GM13977 (cell line): ENCODE measurements at regions not wholly inside any gene's neighbourhood (a gene's known extent, or its start where the extent isn't known, plus 50 kb on each side); places are given as distances from the start of the nearest gene placed in this dataset.
"Not testable (repeated sequence)": the region's sequence is repeated elsewhere in the genome, so short reads cannot be mapped to it uniquely, and the experiment has no call there.

Experiments used
- DNase-seq: peaks from one replicate; pipeline ENCODE4 v3.0.0; 2012; ENCODE audit warnings: low spot score
- in situ Hi-C: fragments of 300-500 bp; cut with MboI; formaldehyde crosslinking; loops from one replicate; pipeline ENCODE4 v1.12.0; 2022; ENCODE audit warnings: low sequenced_read_pairs, low pct_unique_long_range_greater_than_20kb, mixed read lengths, inconsistent platforms; ENCODE audit not compliant: unreplicated experiment

DNA sequence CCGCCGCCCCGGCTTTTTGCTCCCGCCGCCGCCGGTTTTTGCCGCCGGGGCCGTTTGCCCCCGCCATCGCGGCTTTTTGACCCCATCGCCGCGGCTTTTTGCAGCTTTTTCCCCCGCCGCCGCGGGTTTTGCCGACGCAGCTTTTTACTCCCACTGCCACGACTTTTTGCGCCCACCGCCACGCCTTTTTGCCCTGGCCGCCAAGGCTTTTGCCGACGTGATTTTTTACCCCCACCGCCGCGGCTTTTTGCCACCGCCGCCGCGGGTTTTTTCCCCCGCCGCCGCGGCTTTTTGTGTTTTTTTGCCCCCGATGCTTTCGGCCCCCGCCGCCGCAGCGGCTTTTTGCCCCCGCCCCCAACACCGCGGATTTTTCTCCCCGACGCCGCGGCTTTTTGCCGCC is 5001.9 kb upstream of the OR11H1 start:
- in situ Hi-C loops, DNase-seq: not testable (repeated sequence)

DNA sequence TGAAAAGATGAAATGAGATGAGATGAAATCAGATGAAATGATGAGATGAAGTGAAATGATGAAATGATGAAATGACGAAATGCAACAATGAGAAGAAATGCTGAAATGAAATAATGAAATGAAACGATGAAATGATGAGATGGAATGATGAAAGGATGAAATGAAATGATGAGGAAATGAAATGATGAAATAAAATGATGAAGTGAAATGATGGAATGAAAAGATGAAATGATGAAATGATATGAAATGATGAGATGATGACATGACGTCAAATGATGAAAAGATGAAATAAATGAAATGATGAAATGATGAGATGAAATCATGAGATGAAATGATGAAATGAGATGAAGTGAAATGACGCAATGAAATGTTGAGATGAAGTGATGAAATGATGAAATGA is 4996.9 kb upstream of the OR11H1 start:
- DNase-seq, in situ Hi-C loops: not testable (repeated sequence)

DNA sequence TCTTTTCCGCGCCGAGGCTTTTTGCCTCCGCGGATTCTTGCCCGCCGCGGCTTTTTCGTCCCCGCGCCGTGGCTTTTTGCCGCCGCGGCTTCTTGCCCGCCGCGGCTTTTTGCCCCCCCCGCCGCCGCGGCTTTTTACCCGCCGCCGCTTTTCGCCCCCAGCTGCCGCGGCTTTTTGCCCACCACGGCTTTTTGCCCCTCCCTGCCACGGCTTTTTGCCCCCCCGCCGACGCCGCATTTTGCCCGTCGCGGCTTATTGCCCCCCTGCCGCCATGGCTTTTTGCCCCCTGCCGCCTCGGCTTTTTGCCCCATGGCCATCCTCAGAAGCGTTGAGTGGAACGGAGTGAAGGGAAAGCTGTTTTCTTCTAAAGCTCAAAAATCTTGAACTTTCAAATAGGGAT is 4955.5 kb upstream of the OR11H1 start:
- in situ Hi-C loops, result not testable (repeated sequence)

DNA sequence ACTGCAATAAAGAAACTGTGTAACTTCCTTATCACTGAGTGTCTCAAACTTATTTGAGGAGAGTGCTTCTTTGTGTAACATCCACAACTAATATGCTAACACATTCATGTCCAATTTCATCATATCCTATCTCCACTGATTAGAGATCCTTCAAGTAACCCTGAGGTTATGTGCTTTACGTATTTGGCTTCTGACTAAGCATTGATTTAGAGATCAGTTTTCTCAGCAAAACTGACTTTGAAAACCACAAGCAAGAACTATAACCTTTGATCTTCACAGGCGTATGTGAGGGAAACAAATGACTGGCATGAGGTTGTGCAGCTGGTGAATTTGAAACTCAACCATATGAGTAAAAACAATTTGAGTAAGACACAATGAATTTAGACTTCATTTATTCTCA is 4926.9 kb upstream of the OR11H1 start:
- DNase-seq, result not testable (repeated sequence)

More for the DNA sequence above, 4955.5 kb upstream of the OR11H1 start:
- not testable (repeated sequence) for DNase-seq

DNA sequence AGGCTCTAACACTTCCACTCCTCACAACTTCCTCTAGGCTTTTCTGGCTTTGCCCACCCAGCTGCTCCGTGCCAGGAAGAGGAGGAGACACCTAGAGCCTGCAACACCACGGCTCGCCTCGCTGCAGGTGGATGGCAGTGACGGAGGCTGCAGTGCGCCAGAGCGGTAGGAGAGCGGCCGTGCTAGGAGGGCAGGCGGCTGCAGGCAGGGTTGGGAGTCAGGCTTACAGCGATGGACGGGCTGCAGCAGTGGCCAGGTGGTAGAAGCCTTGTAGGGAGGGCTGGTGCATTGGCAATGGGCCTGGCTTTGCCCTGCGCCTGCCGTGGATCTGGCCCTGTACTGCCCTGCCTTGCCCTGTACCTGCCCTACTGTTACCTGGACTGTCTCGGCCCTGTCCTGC is 4896.0 kb upstream of the OR11H1 start:
- in situ Hi-C loops, DNase-seq: not testable (repeated sequence)

More for the DNA sequence above, 4926.9 kb upstream of the OR11H1 start:
- in situ Hi-C loops, result not testable (repeated sequence)

DNA sequence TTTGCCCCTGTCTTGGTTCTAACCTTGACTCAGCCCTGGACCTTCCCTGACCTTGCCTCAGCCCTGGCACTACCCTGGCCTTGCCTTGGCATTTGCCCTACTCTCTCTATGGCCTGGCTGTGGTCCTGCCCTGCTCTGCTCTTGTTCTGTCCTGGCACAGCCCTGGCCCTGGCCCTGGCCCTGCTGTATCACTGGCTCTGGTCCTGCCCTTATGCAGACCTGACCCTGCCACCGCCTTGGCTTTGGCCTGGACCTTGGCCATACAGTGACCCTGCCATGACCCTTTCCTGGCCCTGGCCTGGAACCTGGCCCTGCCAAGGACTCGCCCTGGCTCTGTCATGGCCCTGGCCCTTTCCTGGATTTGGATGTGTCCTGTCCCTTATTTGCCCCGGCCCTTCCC is 4892.7 kb upstream of the OR11H1 start:
- in situ Hi-C loops, DNase-seq: not testable (repeated sequence)

DNA sequence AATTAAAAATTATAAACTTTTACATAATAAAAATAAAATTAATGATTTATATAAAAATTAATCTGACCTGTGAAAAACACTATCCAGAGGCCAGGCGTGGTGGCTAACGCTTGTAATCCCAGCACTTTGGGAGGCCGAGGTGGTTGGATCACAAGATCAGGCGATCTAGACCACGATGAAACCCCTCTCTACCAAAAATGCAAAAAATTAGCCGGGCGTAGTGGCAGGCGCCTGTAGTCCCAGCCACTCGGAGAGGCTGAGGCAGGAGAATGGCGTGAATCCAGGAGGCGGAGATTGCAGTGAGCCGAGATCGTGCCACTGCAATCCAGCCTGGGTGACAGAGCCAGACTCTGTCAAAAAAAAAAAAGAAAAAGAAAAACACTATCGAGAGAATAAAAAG is 4865.2 kb upstream of the OR11H1 start:
- in situ Hi-C loops, DNase-seq: not testable (repeated sequence)

DNA sequence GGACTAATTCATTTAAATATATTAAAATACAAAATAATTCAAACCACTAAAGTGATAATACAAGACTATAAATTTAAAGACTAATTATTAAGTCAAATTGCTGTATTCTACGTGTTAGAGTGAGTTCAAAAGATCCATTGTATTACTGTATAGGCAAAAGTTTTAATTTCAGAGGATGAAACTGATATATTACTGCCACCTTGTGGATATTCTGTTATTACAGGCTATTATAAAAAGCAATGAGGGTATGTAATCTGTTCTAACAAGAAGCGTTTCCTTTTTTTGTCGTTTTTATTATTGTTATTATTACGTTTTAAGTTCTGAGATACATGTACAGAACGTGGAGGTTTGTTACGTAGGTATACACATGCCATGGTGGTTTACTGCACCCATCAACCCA is 4854.9 kb upstream of the OR11H1 start:
- DNase-seq, in situ Hi-C loops: not testable (repeated sequence)

DNA sequence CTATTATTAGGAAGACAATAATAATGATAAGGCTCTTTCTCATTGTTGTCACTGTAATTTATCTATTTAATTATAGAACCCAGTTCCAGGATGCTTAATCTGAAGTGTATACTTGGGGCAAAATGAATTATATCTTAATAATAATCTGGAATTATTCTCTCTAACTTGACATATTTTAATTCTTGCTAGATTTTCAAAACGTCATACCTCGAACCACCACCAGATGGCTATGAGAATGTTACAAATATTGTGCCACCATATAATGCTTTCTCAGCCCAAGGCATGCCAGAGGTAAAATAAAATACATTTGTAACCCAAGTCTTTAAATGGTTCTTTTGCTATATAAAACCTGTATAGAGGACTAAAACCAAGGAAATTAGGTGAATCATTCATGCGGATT is 4849.3 kb upstream of the OR11H1 start:
- DNase-seq, in situ Hi-C loops: not testable (repeated sequence)

DNA sequence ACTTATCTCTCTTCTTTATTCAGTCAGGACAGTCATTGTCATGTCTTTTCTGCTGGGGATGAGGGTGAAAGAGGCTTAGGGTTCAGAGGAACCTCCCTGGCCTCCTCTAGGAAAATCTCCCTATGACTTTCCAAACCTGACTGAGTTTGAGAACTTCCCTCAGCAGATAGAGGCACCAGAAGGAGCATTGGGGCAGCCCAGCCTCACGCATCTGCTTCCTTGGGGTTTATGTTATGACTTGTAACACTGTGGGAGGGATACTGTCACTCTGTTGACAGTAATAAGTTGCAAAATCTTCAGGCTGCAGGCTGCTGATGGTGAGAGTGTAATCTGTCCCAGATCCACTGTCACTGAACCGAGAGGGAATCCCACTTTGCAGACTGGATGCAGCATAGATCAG is 4842.6 kb upstream of the OR11H1 start:
- in situ Hi-C loops, DNase-seq: not testable (repeated sequence)

DNA sequence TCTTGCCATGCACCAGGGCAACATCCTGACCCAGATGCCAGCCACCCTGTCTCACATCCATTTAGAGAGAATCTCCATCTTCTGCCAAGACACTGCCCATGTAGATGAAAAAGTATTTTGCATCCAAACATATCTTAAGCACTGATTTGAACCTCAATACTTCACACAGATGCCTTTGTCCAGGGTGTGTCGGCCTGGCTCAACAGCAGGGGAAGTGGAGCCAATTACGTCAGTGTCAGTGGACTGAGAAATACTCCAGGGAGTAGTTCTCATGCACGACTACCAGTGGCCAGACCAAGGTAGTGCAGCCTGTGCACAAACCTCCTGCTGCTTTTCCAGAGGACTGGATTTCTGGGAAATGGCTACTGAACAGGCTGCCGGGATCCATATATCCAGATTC is 4840.7 kb upstream of the OR11H1 start:
- DNase-seq, in situ Hi-C loops: not testable (repeated sequence)

DNA sequence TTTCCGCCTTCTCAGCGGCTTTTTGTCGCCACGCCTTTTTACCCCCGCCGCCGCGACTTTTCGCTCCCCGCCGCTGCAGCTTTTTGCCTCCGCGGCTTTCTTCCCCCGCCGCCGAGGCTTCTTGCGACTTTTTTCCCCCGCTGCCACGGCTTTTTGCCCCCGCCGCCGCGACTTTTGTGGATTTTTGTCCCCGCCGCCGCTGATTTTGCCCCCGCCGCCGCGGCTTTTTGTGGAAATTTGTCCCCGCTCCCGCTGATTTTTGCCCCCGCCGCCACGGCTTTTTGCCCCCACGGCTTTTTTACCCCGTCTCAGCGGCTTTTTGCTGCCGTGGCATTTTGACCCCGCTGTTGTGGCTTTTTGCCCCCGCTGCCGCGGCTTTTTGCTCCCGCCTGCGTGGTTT is 4829.2 kb upstream of the OR11H1 start:
- DNase-seq, in situ Hi-C loops: not testable (repeated sequence)

DNA sequence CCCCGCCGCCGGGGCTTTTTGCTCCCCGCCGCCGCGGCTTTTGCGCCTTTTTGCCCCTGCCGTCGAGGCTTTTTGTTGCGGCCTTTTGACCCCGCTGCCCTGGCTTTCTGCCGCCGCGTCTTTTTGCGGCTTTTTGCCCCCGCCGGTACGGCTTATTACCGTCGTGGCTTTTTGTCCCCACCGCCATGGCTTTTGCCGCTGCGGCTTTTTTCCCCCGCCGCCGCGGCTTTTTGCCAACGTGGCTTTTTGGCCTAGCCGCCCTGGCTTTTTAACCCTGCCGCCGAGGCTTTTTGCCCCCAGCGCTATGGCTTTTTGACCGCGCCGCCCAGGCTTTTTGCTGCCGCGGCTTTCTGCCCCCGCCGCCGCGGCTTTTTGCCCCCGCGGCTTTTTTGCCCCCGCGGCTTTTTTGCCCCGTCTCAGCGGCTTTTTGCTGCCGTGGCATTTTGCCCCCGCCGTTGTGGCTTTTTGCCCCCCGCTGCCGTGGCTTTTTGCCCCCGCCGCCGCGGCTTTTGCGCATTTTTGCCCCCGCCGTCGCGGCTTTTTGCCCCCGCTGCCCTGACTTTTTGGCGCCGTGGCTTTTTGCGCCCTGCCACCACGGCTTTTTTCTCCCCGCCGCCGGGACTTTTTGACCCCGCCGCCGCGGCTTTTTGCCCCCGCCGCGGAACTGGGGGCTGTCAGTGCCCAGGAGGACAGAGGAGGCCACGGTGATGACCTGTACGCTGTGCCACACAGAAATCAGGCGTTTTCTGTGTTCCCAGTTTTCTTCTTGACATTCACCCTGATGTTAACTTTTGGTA is 4828.5 kb upstream of the OR11H1 start:
- in situ Hi-C loops, DNase-seq: not testable (repeated sequence)

DNA sequence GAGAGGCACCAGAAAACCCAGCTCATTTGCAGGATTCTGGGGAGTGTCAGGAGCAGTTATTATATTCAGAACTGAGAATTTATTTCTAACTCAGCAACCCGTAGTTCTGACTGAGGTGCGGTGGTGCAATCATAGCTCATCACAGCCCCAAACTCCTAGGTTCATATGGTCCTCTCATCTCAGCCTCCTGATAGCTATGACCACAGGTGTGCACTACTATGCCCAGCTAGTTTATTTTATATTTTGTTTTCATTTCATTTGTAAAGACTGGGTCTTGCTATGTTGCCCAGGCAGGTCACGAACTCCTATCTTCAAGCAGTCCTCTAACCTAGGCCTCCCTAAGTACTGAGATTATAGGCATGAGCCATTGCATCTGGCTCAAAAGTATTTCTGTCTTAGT is 4819.8 kb upstream of the OR11H1 start:
- DNase-seq, in situ Hi-C loops: not testable (repeated sequence)

DNA sequence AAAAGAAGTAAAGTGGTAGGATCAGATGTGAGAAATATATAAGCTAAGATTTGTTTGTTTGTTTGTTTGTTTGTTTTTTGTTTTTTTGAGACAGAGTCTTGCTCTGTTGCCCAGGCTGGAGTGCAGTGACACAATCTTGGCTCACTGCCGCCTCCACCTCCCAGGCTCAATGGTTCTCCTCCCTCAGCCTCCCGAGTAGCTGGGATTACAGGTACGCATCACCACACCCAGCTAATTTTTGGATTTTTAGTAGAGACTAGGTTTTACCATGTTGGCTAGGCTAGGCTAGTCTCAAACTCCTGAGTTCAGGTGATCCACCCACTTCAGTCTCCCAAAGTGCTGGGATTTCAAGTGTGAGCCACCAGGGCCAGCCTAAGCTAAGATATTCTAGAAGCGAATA is 4817.1 kb upstream of the OR11H1 start:
- in situ Hi-C loops, DNase-seq: not testable (repeated sequence)

DNA sequence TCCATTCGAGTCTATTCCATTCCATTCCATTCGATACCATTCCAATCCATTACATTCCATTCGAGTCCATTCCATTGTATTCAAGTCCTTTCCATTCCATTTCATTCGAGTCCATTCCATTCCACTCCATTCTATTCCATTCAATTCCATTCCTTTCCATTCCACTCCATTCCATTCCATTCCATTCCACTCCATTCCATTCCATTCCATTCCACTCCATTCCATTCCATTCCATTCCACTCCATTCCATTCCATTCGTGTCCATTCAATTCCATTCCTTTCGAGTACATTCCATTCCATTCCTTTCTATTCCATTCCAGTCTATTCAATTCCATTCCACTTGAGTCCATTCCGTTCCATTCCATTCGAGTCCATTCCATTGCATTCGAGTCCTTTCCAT is 4805.2 kb upstream of the OR11H1 start:
- in situ Hi-C loops, result not testable (repeated sequence)

DNA sequence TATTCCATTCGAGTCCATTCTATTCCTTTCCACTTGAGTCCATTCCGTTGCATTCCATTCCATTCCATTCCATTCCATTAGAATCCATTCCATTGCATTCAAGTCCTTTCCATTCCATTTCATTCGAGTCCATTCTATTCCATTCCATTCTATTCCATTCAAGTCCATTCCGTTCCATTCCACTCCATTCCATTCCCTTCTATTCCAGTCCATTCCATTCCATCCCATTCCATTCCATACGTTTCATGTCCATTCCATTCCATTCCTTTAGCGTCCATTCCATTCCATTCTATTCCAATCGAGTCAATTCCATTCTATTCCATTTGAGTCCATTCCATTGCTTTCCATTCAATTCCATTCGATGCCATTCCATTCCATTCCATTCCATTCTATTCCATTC is 4804.0 kb upstream of the OR11H1 start:
- in situ Hi-C loops, DNase-seq: not testable (repeated sequence)

More for the DNA sequence above, 4805.2 kb upstream of the OR11H1 start:
- DNase-seq, result not testable (repeated sequence)
